Spinal cord (tissue), 9 donors: ENCODE measurements at regions not wholly inside any gene's neighbourhood (a gene's known extent, or its start where the extent isn't known, plus 50 kb on each side); places are given as distances from the start of the nearest gene placed in this dataset.

ENCODE experiments used
- DNase-seq, 6 donors: peaks; one replicate each; pipeline versions ENCODE4 v3.0.0 to v3.0.0-alpha.2; 2013 to 2015; ENCODE audit warnings: low spot score in 6 of 6, low read depth in 4 of 6
- H3K27ac ChIP-seq: one replicate; pipeline ENCODE4 v1.5.1; 2013; ENCODE audit warnings: low read depth, low read length, control low read depth
- H3K27me3 ChIP-seq: one replicate; pipeline ENCODE4 v1.6.1; 2013; ENCODE audit warnings: low read length; ENCODE audit not compliant: control insufficient read depth, insufficient read depth
- H3K36me3 ChIP-seq: one replicate; pipeline ENCODE4 v1.6.1; 2013; ENCODE audit warnings: low read length; ENCODE audit not compliant: control insufficient read depth, insufficient read depth
- H3K4me1 ChIP-seq: one replicate; pipeline ENCODE4 v1.6.1; 2013; ENCODE audit warnings: low read length; ENCODE audit not compliant: control insufficient read depth, insufficient read depth
- H3K4me3 ChIP-seq: one replicate; pipeline ENCODE4 v1.5.1; 2013; ENCODE audit warnings: low read depth, low read length, control low read depth
- H3K9me3 ChIP-seq: one replicate; pipeline ENCODE4 v1.6.1; 2013; ENCODE audit warnings: low read length; ENCODE audit not compliant: control insufficient read depth, insufficient read depth
- WGBS: methylation state at CpG from one replicate; pipeline ENCODE4 v1.1.5; 2013; ENCODE audit warnings: missing lambda C conversion rate; ENCODE audit not compliant: insufficient coverage; 5-methylcytosine and 5-hydroxymethylcytosine counted together
- donor health status: healthy.

DNA sequence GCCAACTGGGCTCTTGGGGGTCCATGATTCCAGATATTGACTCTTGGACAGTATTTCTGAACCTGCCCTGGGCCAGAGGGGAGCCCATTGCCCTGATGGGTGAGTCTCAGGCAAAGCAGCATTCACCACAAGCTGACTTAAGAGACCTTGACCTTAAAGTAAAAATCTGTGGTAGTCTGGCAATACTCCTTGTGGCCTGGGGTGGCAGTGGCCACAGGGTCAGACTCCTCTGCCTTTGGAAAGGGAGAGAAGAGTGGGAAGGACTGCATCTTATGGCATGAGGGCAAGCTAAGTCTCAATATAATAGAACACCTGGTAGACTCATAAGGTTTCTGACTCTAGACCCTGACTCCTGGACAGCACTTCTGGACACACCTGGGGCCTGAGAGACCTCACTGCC is 340.3 kb upstream of the MAD2L1 start:
- no peak for DNase-seq
- H3K27ac ChIP-seq = no peak overlapping the region
- H3K36me3 ChIP-seq = no peaks in the 10 kb centered on the region
- no peaks in the 10 kb centered on the region for H3K27me3 ChIP-seq
- H3K4me3 ChIP-seq = no peak overlapping the region
- H3K4me1 ChIP-seq = no peaks in the 10 kb centered on the region
- H3K9me3 ChIP-seq = no peaks in the 10 kb centered on the region

DNA sequence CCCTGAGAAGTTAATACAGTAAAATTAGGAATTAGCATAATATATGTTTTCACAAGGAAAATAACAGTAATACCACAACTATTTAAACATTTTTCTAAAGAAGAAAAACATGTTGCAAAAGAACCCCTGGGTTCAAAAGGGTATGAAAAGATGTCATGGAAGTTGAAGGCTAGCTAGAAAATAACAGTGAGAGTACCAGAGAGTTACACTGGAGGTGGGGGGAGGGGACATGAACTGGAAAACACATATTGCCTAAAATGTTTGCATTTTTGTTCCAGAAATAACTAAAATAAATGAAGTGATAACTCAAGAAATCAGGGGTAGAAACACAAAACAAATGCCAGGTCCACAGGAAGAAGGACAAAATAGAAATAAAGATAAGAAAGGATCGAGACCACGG is 336.6 kb upstream of the MAD2L1 start:
- Histone ChIP-seq H3K27ac (no peak overlapping the region), H3K4me3 (no peak overlapping the region), H3K4me1 (no peaks in the 10 kb centered on the region), H3K36me3 (no peaks in the 10 kb centered on the region), H3K27me3 (no peaks in the 10 kb centered on the region), H3K9me3 (no peaks in the 10 kb centered on the region)
- no peak for DNase-seq
- no CpG with 5 or more reads among the region's 2 CpGs for WGBS

DNA sequence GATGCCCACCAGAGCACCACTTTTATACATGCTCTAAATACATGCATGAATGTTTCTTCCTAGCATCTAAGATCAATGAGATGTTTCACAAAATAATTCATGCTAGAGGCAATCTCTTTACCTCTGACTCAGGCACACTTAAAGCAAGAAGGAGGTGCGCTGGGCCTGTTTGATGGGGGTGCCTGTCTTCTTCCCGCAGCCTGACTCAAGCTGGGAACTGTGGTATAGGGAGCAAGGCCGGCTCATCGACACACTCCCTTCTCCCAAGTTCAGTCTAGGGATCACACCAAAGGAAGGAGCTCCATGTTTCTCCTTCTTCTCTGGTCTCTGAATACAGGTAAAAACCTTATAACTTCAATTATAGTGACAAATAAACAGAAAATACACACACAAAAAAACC is 333.8 kb upstream of the MAD2L1 start:
- Histone ChIP-seq H3K9me3 (no peaks in the 10 kb centered on the region), H3K4me3 (no peak overlapping the region), H3K36me3 (no peaks in the 10 kb centered on the region), H3K27ac (no peak overlapping the region), H3K4me1 (no peaks in the 10 kb centered on the region), H3K27me3 (no peaks in the 10 kb centered on the region)
- no CpG with 5 or more reads among the region's 4 CpGs for WGBS
- peak in 1 of 6 donors; percentile 8 for DNase-seq

DNA sequence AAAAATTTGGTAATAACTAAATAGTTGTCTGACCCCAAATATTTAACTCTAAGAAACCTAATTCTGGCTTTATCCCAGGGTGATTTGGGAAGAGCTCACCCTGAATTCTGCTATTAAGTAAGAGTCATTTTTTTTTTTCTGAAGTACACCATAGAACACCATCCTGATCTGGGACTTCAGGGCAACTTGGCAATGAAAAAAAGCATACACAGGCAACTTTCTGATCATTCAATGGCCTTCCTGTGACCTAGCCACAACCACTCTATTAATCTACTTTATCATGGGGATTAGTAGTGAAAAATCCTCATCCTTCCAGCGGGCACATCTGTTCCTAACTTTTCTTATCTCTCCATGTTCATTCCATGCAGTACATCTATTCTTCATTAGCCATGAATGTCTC is 333.2 kb upstream of the MAD2L1 start:
- no peaks in the 10 kb centered on the region for H3K36me3 ChIP-seq
- no peak overlapping the region for H3K27ac ChIP-seq
- no peaks in the 10 kb centered on the region for H3K9me3 ChIP-seq
- no peak overlapping the region for H3K4me3 ChIP-seq
- no peak for DNase-seq
- H3K4me1 ChIP-seq = no peaks in the 10 kb centered on the region
- WGBS = no CpG with 5 or more reads among the region's 1 CpG
- H3K27me3 ChIP-seq = no peaks in the 10 kb centered on the region

DNA sequence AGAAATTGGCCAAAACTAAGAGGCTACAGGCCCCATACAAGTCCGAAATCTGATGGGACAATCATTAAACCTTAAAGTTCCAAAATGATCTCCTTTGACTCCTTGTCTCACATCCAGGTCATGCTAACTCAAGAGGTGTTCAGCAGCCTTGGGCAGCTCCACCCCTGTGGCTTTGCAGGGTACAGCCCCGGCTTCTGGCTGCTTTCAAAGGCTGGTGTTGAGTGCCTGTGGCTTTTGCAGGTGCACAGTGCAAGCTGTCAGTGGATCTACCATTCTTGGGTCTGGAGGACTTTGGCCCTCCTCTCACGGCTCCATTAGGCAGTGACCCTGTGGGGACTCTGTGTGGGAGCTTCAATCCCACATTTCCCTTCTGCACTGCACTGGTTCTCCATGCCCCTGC is 329.1 kb upstream of the MAD2L1 start:
- no peaks in the 10 kb centered on the region for H3K9me3 ChIP-seq
- DNase-seq = no peak
- no peak overlapping the region for H3K27ac ChIP-seq
- H3K4me1 ChIP-seq = no peaks in the 10 kb centered on the region
- WGBS = 93% methylated on average over 3 of the region's 3 CpGs
- H3K27me3 ChIP-seq = no peaks in the 10 kb centered on the region
- H3K36me3 ChIP-seq = no peaks in the 10 kb centered on the region
- no peak overlapping the region for H3K4me3 ChIP-seq

DNA sequence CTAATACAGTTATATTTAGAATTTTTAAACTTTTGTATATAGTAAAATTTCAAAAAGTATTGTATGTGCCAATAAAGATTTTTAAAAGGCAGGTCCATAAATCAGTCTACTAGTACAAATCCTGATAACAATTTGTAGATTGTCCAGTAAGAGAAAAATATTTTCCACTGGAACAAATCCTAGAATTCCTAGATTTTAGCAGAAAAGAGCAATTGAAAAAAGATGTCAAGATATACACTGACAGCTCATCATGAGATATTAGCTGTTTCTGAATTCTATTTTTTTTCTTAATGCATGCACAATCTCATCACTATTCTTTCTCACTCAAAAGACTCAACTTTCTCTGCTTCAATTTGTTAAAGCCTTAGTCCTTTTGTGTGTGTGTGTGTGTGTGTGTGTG is 289.2 kb upstream of the MAD2L1 start:
- Histone ChIP-seq H3K27ac (no peak overlapping the region), H3K27me3 (no peaks in the 10 kb centered on the region), H3K9me3 (no peaks in the 10 kb centered on the region), H3K4me1 (no peaks in the 10 kb centered on the region), H3K4me3 (no peak overlapping the region), H3K36me3 (no peaks in the 10 kb centered on the region)
- DNase-seq = no peak

DNA sequence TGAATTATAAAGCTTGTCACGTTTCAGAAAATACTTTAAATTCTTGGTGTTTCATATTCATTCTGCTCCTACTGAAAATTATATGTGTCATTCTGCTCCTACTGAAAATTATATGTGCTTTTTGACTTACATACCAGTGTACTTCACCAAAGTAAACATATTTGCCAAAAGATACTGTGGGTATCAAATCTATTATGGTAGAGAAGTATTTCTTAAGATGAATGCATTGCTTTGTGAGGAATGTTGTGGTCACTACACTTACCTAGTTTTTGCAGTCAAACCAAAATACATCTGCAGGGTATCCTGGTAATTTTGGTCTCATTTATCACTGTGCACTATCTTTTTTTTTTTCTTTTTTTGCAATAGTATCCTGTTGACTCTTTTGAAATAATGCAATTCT is 287.7 kb upstream of the MAD2L1 start:
- no peaks in the 10 kb centered on the region for H3K9me3 ChIP-seq
- H3K27ac ChIP-seq = no peak overlapping the region
- no CpG with 5 or more reads among the region's 1 CpG for WGBS
- no peaks in the 10 kb centered on the region for H3K27me3 ChIP-seq
- no peaks in the 10 kb centered on the region for H3K36me3 ChIP-seq
- no peak overlapping the region for H3K4me3 ChIP-seq
- DNase-seq = no peak
- no peaks in the 10 kb centered on the region for H3K4me1 ChIP-seq

DNA sequence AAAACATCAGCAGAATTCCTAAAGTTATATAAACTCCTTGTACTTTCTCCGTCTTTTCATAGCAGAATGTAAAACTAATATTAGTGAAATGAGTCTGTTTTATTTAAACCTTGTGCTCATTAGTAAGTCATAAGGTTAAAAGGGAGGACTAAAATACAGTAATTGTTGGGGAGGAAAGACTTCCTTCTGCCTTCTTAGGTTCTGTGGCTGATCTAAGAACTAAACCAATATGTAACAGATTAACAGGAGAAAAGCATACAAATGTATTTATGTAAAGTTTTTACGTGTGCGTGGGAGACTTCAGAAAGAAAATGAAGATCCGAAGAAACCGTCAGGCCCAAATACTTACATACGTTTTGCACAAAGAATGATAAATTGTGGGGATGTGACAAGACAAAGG is 286.6 kb upstream of the MAD2L1 start:
- no peak for DNase-seq
- Histone ChIP-seq H3K27ac (no peak overlapping the region), H3K27me3 (no peaks in the 10 kb centered on the region), H3K36me3 (no peaks in the 10 kb centered on the region), H3K9me3 (no peaks in the 10 kb centered on the region), H3K4me3 (no peak overlapping the region), H3K4me1 (no peaks in the 10 kb centered on the region)
- 50% methylated on average over 1 of the region's 6 CpGs for WGBS

DNA sequence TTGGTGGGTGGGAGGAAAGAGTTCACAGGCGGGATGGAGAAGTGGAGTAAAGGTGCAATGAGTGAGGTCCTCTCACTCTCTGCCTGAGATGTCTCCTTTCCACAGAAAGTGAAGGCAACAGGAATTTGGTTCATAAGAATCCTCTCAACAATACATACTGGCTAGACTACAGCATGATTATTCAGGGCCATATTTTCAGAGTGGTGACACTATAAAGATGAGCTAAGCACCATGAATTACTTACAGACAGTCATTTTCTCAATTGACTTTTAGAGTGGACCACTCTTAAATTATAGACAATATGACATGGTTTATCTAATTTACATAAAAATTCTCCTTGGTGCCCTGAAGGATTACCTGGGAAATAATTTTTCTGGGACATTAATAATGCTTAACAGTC is 286.1 kb upstream of the MAD2L1 start:
- Histone ChIP-seq H3K36me3 (no peaks in the 10 kb centered on the region), H3K27me3 (no peaks in the 10 kb centered on the region), H3K4me3 (no peak overlapping the region), H3K4me1 (no peaks in the 10 kb centered on the region), H3K9me3 (no peaks in the 10 kb centered on the region), H3K27ac (no peak overlapping the region)
- no peak for DNase-seq
- WGBS = no CpG with 5 or more reads among the region's 1 CpG

DNA sequence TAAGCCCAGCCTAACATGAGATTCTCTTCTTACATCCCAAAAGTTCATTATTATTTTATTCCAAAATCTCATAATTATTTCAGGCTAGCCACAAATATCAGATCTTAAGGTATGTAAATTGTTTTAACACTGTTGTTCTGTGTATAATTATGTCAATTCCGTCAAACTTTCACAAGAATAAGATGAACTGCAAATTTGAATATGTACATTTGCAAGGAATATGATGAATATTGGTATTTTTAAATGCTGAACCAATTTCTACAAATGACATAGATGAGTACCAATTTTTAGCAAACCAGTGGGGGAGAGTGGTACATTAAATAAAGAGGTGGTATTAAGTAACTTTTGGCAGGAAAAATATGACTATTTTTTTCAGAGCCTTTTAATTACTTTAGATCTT is 282.3 kb upstream of the MAD2L1 start:
- H3K9me3 ChIP-seq = no peaks in the 10 kb centered on the region
- DNase-seq = no peak
- WGBS = no CpG with 5 or more reads among the region's 1 CpG

DNA sequence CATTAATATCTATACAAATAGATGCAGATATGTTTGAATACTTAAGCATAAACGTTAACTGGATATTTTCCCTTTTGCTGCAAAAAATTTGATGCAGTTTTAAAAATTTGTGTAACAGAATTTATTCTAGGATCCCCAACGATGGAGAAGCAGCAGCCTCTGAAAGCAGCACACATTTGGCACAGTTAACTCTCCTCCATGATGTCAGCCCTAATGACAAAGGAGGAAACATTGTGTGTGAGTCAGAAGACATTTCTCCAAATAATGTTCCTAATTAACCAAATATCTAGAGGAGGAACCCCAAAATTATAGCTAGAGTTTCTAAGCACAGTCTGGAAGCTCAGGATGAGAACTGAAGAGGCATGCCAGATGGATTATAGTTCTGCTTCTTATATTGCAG is 281.9 kb upstream of the MAD2L1 start:
- H3K36me3 ChIP-seq = no peaks in the 10 kb centered on the region
- H3K9me3 ChIP-seq = no peaks in the 10 kb centered on the region
- WGBS = no CpG with 5 or more reads among the region's 2 CpGs
- H3K4me1 ChIP-seq = no peaks in the 10 kb centered on the region
- H3K27ac ChIP-seq = no peak overlapping the region
- DNase-seq = no peak
- H3K4me3 ChIP-seq = no peak overlapping the region
- no peaks in the 10 kb centered on the region for H3K27me3 ChIP-seq

More for the DNA sequence above, 282.3 kb upstream of the MAD2L1 start:
- H3K36me3 ChIP-seq = no peaks in the 10 kb centered on the region
- no peak overlapping the region for H3K27ac ChIP-seq
- H3K4me3 ChIP-seq = no peak overlapping the region
- H3K4me1 ChIP-seq = no peaks in the 10 kb centered on the region
- H3K27me3 ChIP-seq = no peaks in the 10 kb centered on the region
